Panc1 (cell line): ENCODE measurements at regions not wholly inside any gene's neighbourhood (a gene's known extent, or its start where the extent isn't known, plus 50 kb on each side); places are given as distances from the start of the nearest gene placed in this dataset.

Experiments used
- ATAC-seq: fragments of 200-7000 bp; cut with Tn5 transposase; 2 replicates; pipeline ENCODE4 v1.9.1; 2020; ENCODE audit warnings: mild to moderate bottlenecking, moderate library complexity
- BruUV-seq: library from RNA; stranded (reverse); fragments of 400-500 nt; replicated peaks from 2 replicates; lab custom pipeline; 2021; lab: Mats Ljungman, UMichigan
- CTCF ChIA-PET: fragments of 300-600 bp; sonication (Branson Sonifier 250); formaldehyde crosslinking; loops from one replicate; lab custom pipeline; 2022; ENCODE audit warnings: antibody characterized with exemption; lab: Charles Lee
- POLR2A ChIA-PET: fragments of 300-600 bp; sonication (Branson Sonifier 250); formaldehyde crosslinking; loops from one replicate; lab custom pipeline; 2022; ENCODE audit warnings: antibody characterized with exemption; lab: Charles Lee
- DNase-seq: peaks from one replicate; pipeline ENCODE4 v3.0.0-alpha.2; 2010; ENCODE audit warnings: low read depth, low spot score
- H3K27ac ChIP-seq: 2 replicates; pipeline ENCODE4 v1.5.1; 2011; ENCODE audit warnings: mild to moderate bottlenecking, low read length, inconsistent platforms
- H3K27me3 ChIP-seq: fragments of 200-500 bp; sonication (Bioruptor generic); 2 replicates; pipeline ENCODE4 v1.6.0; 2014; ENCODE audit warnings: low read length, inconsistent platforms; ENCODE audit not compliant: control insufficient read depth, insufficient read depth
- H3K36me3 ChIP-seq: fragments of 200-500 bp; sonication (Bioruptor generic); 2 replicates; pipeline ENCODE4 v1.5.1; 2014; ENCODE audit warnings: inconsistent platforms, mild to moderate bottlenecking, low read length, moderate library complexity; ENCODE audit not compliant: control insufficient read depth, insufficient read depth
- H3K4me1 ChIP-seq: 2 replicates; pipeline ENCODE4 v1.5.1; 2011; ENCODE audit warnings: inconsistent platforms, mild to moderate bottlenecking, low read length, moderate library complexity; ENCODE audit not compliant: control insufficient read depth, insufficient read depth
- H3K4me3 ChIP-seq, 2 experiments: 2 replicates each; pipeline ENCODE4 v1.5.1; 2011 to 2012; ENCODE audit warnings: low read depth in 2 of 2, low read length in 2 of 2, mild to moderate bottlenecking in 2 of 2, inconsistent platforms in 1 of 2, moderate library complexity in 1 of 2
- H3K9me3 ChIP-seq: fragments of 200-500 bp; sonication (Bioruptor generic); 2 replicates; pipeline ENCODE4 v1.5.1; 2014; ENCODE audit warnings: low read depth, mild to moderate bottlenecking, inconsistent platforms, low read length, moderate library complexity; ENCODE audit not compliant: control insufficient read depth, insufficient read depth
- POLR2AphosphoS5 ChIP-seq: IDR thresholded peaks from 2 replicates; pipeline ENCODE4 v1.6.1; 2012; ENCODE audit warnings: mild to moderate bottlenecking, low read depth, low read length, moderate library complexity
- REST ChIP-seq, 2 experiments: IDR thresholded peaks; 2 replicates each; pipeline ENCODE4 v1.6.1; 2011 to 2012; ENCODE audit warnings: low read depth in 2 of 2, control low read depth in 1 of 2, low read length in 1 of 2, mild to moderate bottlenecking in 1 of 2, moderate library complexity in 1 of 2; ENCODE audit not compliant: insufficient read depth in 1 of 2
- SIN3A ChIP-seq: IDR thresholded peaks from 2 replicates; pipeline ENCODE4 v1.6.1; 2012; ENCODE audit warnings: low read depth, mild to moderate bottlenecking, low read length, moderate library complexity, borderline replicate concordance; ENCODE audit not compliant: insufficient read depth
- TCF7L2 ChIP-seq: IDR thresholded peaks from 2 replicates; pipeline ENCODE4 v1.6.1; 2011; ENCODE audit warnings: mild to moderate bottlenecking, low read depth, low read length, inconsistent platforms
- in situ Hi-C: cut with HindIII; loops from 2 replicates; pipeline ENCODE4 v1.10.0; 2016; ENCODE audit warnings: low sequenced_read_pairs, low pct_unique_long_range_greater_than_20kb
- intact Hi-C: fragments of 100-400 bp; cut with micrococcal nuclease; formaldehyde crosslinking; loops from one replicate; pipeline ENCODE4 v1.10.0; 2022; ENCODE audit not compliant: unreplicated experiment
- TF ChIP-seq, protein P1 (sequence below): fragments of 450-650 bp; IDR thresholded peaks from 2 replicates; pipeline ENCODE4 v1.5.1; 2017; ENCODE audit warnings: mild to moderate bottlenecking

GRCh38 chr2:88810017-88810416 lies 118.5 kb downstream of the RPIA start:
- no peaks in the 10 kb centered on the region for H3K4me1 ChIP-seq
- ATAC-seq (no peak), DNase-seq (no peak)
- ChIA-PET POLR2A (no interaction called here), CTCF (no interaction called here)
- no peaks in the 10 kb centered on the region for H3K9me3 ChIP-seq
- no peaks in the 10 kb centered on the region for H3K36me3 ChIP-seq
- TF ChIP-seq REST (IDR thresholded peaks at IDR 0.05; ENCODE audit: insufficient read depth in 1 of 2, low read depth in 2 of 2, low read length in 1 of 2) (no peak), POLR2AphosphoS5 (no peak), SIN3A (no peak), TCF7L2 (no peak)
- TF ChIP-seq, protein P1, sequence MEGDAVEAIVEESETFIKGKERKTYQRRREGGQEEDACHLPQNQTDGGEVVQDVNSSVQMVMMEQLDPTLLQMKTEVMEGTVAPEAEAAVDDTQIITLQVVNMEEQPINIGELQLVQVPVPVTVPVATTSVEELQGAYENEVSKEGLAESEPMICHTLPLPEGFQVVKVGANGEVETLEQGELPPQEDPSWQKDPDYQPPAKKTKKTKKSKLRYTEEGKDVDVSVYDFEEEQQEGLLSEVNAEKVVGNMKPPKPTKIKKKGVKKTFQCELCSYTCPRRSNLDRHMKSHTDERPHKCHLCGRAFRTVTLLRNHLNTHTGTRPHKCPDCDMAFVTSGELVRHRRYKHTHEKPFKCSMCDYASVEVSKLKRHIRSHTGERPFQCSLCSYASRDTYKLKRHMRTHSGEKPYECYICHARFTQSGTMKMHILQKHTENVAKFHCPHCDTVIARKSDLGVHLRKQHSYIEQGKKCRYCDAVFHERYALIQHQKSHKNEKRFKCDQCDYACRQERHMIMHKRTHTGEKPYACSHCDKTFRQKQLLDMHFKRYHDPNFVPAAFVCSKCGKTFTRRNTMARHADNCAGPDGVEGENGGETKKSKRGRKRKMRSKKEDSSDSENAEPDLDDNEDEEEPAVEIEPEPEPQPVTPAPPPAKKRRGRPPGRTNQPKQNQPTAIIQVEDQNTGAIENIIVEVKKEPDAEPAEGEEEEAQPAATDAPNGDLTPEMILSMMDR: no peak
- no peaks in the 10 kb centered on the region; the same call in 1 of the 2 replicates for H3K27me3 ChIP-seq
- intact Hi-C loops (no loop called here), in situ Hi-C loops (no loop called here)
- no peak overlapping the region for H3K4me3 ChIP-seq
- no TSS peak for BruUV-seq
- H3K27ac ChIP-seq: no peak overlapping the region

- Histone ChIP-seq H3K36me3 (no peaks in the 10 kb centered on the region), H3K9me3 (no peaks in the 10 kb centered on the region), H3K27ac (no peak overlapping the region), H3K27me3 (no peaks in the 10 kb centered on the region; the same call in 1 of the 2 replicates), H3K4me1 (no peaks in the 10 kb centered on the region), H3K4me3 (no peak overlapping the region)
- BruUV-seq: no TSS peak
- intact Hi-C loops: no loop called here
- no peak for ATAC-seq
- ChIA-PET POLR2A (no interaction called here), CTCF (no interaction called here)
- TF ChIP-seq POLR2AphosphoS5: no peak
- TF ChIP-seq, protein P1: no peak
- TF ChIP-seq SIN3A: no peak
- no peak for TF ChIP-seq TCF7L2
- TF ChIP-seq REST (IDR thresholded peaks at IDR 0.05; ENCODE audit: insufficient read depth in 1 of 2, low read depth in 2 of 2, low read length in 1 of 2): no peak
- no peak for DNase-seq
- in situ Hi-C loops: no loop called here
Measured at GRCh38 chr2:88810488-88810887, 119.0 kb downstream of the RPIA start.
